Fibroblast of pulmonary artery (primary cell): ENCODE measurements at regions not wholly inside any gene's neighbourhood (a gene's known extent, or its start where the extent isn't known, plus 50 kb on each side); places are given as distances from the start of the nearest gene placed in this dataset.

Source experiments
- DNase-seq: peaks from one replicate; pipeline ENCODE4 v3.0.0-alpha.2; 2010; ENCODE audit warnings: low read depth
- H3K4me3 ChIP-seq: replicated peaks from 2 replicates; pipeline ENCODE4 v1.5.1; 2011; ENCODE audit warnings: low read depth, mild to moderate bottlenecking, control low read depth, low read length, moderate library complexity
- TF ChIP-seq, protein P1 (sequence below): IDR thresholded peaks from 2 replicates; pipeline ENCODE4 v1.5.1; 2011; ENCODE audit warnings: mild to moderate bottlenecking, control low read depth, low read length, inconsistent platforms; ENCODE audit errors: missing control alignments

DNA sequence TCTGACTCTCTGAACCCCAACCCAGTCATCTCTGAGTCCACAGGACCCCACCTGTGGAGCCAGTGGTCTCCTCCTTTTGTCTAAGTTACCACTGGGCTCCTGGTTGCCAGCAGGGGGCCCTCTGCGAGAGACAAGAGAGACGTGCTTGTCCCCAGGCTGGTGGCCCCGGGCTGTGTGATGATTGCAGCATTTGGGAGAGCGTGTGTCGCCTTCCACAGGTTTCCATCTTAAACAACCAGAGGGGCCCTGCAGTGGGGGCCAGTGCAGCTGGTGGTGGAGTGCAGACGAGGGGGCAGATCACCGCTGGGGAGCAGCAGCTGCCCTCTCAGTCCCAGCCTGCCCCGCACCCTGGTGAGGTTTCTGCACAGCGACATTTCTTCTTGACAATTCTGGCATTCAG is 122.4 kb upstream of the PPP2R2D start:
- TF ChIP-seq, protein P1, sequence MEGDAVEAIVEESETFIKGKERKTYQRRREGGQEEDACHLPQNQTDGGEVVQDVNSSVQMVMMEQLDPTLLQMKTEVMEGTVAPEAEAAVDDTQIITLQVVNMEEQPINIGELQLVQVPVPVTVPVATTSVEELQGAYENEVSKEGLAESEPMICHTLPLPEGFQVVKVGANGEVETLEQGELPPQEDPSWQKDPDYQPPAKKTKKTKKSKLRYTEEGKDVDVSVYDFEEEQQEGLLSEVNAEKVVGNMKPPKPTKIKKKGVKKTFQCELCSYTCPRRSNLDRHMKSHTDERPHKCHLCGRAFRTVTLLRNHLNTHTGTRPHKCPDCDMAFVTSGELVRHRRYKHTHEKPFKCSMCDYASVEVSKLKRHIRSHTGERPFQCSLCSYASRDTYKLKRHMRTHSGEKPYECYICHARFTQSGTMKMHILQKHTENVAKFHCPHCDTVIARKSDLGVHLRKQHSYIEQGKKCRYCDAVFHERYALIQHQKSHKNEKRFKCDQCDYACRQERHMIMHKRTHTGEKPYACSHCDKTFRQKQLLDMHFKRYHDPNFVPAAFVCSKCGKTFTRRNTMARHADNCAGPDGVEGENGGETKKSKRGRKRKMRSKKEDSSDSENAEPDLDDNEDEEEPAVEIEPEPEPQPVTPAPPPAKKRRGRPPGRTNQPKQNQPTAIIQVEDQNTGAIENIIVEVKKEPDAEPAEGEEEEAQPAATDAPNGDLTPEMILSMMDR: no peak
- DNase-seq: no peak
- no peak overlapping the region for H3K4me3 ChIP-seq

DNA sequence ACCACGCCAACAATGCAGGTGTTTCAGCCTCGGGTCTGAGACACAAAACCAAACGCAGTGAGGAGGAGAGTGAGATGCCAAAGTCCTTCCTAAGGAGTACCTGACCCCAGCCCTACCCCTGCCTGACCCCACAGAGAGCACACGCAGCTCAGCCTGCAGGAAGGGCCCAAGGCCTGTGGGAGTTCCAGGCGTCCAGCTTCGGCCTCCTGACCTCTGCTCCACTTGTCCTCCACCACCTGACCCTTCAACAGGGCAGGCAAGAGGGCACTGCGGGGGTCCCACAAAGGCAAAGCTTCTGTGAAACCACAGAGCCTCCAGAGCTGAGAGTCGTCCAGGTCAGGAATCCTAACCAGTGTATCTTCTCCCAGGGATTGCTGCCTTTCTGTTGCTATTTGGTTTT is 122.0 kb upstream of the PPP2R2D start:
- DNase-seq: no peak
- no peak overlapping the region for H3K4me3 ChIP-seq

DNA sequence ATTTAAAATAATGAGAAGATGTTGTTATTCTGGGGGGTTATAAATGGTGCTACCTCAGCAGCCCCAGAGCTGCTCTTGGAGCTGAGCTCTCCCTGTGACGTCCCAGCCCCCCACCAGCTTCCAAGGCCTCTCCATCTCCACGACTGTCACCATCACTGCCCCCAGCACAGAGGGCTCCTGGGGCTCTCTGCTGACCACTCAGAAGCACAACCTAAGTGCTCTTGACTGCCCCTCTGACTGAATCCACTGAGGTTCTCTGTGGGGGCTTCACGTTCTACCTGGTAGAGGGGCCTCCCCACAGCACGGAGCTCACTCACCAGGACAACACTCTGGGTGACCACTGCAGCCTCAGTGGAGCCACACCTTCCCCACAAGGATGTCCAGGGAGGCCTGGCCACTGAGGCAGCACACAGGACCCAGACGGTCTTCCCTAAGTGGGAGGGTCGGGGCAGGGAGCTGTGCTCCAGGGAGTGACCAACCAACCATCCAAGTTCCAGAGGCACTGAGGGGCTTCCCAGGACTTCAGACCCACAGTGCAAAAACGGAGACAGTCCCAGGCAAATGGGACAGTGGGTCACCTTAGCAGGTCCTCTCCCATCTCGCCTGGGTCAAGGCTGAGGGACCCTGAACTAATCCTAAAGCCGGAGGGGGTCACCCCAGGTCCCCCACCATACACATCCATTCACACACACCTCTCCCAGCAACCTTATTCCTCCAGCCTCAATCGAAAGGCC is 121.0 kb upstream of the PPP2R2D start:
- no peak for DNase-seq
- TF ChIP-seq, protein P1: no peak
- H3K4me3 ChIP-seq: no peak overlapping the region

More for the DNA sequence above, 122.0 kb upstream of the PPP2R2D start:
- TF ChIP-seq, protein P1: no peak

DNA sequence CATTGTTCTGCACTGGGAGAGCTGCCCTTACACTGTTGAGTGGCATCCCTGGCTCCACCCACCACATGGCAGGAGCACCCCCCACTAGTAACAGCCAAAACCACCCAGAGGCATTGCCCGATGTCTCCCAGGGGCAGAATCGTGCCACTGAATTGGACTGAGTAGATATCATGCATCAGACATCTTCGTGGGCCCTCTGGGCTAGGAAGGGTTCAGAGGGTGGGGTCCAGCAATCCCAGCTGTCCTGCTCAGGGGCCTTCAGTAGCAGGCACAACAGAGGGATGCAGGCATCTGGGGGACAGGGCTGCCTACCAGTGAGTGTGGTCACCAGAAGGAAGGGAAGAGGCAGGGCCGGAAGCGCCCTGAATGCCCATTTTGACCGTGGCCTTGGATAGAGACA is 119.7 kb upstream of the PPP2R2D start:
- TF ChIP-seq, protein P1: no peak
- DNase-seq: no peak

DNA sequence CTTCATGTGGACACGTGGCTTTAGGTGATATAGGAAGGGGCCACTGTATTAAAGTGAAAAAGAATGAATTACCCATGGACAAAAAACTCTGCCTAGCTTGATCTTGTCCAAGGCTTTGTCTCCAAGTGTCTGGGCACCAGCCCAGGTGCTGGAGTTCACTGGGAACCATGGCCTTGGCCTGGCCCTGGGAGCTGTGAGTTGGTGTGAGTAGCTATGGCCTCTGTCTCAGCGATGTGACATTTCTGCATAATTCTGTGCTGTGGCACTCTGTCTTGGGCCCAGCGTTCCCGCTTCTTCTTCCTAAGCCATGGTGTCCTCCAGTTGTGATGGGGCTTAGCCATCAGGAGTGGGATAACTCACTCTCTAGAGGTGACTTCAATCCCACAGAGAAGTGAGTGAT is 119.0 kb upstream of the PPP2R2D start:
- no peak for DNase-seq
- H3K4me3 ChIP-seq: no peak overlapping the region
- TF ChIP-seq, protein P1: no peak

More for the DNA sequence above, 119.7 kb upstream of the PPP2R2D start:
- no peak overlapping the region for H3K4me3 ChIP-seq

DNA sequence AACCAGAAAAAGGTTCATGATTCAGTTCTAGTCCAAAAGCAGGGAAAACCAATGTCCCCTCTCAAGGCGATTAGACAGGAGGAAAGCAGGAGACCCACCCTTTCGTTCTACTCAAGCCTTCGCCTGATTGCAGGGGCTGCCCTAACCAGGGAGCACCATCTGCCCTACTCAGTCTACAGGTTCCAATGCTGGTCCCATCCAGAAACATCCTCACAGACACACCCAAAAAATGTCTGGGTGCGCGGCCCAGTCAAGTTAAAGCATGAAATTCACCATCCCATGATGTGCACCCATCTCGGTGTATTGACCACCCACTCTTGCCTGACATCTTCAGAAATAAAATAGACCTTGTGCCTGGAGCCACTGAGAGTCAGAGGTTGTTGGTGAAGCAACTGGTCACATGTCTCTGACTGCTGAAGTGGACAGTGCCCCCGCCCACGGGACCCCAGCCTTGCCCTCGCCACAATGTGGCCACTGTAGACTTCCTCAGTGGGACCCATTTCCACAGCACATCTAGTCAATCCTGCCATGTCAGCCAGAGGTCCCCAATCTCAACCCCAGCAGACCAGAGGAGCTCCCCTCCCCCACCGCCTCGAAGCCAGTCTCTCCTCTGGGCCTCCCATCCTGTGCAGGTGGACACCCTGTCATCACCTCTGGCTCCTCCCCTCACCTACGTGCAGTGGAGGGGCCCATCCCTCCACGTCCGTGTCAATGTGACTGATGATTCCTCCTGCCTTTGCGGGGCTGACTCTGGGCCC is 116.3 kb upstream of the PPP2R2D start:
- no peak overlapping the region for H3K4me3 ChIP-seq
- TF ChIP-seq, protein P1: no peak
- DNase-seq: no peak
